ENCODE measurements at regions not wholly inside any gene's neighbourhood (a gene's known extent, or its start where the extent isn't known, plus 50 kb on each side); places are given as distances from the start of the nearest gene placed in this dataset.

DNA sequence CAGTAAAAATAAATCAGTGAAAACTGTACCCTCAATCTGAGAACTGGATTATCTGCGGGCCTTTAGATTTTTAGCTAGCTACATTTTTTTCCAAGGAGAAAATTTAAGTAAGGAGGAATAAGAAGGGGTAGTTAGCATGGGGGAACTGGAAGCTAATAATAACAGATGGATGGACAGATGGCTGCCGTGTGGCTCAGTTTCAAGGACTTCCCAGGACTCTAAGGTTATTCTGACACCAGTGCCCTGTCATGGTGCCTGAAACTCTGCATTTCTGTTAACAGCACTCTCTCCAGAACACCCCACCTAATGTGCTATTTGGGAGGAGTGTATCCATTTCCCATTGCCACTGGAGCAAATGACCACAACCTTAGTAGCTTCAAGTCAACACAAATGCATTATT lies 75.7 kb upstream of the PDE1C start:
- TF ChIP-seq CEBPB (IDR thresholded peaks at IDR 0.05), result no peak
- TF ChIP-seq YY1 (IDR thresholded peaks at IDR 0.05; ENCODE audit: low read depth), result no peak
- no peak for TF ChIP-seq ZBTB7A (IDR thresholded peaks at IDR 0.05; ENCODE audit: low read depth)
- TF ChIP-seq, protein P1, sequence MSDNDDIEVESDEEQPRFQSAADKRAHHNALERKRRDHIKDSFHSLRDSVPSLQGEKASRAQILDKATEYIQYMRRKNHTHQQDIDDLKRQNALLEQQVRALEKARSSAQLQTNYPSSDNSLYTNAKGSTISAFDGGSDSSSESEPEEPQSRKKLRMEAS (IDR thresholded peaks at IDR 0.05), result no peak
- TF ChIP-seq, protein P2, sequence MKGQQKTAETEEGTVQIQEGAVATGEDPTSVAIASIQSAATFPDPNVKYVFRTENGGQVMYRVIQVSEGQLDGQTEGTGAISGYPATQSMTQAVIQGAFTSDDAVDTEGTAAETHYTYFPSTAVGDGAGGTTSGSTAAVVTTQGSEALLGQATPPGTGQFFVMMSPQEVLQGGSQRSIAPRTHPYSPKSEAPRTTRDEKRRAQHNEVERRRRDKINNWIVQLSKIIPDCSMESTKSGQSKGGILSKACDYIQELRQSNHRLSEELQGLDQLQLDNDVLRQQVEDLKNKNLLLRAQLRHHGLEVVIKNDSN (IDR thresholded peaks at IDR 0.05), result no peak
- no peak for TF ChIP-seq EP300 (IDR thresholded peaks at IDR 0.05; ENCODE audit: borderline replicate concordance)
- TF ChIP-seq CREB1 (IDR thresholded peaks at IDR 0.05; ENCODE audit: low read depth), result no peak
- no peak for TF ChIP-seq TAF1 (IDR thresholded peaks at IDR 0.05; ENCODE audit: low read depth)
- TF ChIP-seq RAD21 (IDR thresholded peaks at IDR 0.05; ENCODE audit: low read depth), result no peak
- no peak for TF ChIP-seq EGR1 (IDR thresholded peaks at IDR 0.05)
- TF ChIP-seq TEAD4 (IDR thresholded peaks at IDR 0.05), result no peak
- TF ChIP-seq NFIC (IDR thresholded peaks at IDR 0.05), result no peak
- TF ChIP-seq, protein P3, sequence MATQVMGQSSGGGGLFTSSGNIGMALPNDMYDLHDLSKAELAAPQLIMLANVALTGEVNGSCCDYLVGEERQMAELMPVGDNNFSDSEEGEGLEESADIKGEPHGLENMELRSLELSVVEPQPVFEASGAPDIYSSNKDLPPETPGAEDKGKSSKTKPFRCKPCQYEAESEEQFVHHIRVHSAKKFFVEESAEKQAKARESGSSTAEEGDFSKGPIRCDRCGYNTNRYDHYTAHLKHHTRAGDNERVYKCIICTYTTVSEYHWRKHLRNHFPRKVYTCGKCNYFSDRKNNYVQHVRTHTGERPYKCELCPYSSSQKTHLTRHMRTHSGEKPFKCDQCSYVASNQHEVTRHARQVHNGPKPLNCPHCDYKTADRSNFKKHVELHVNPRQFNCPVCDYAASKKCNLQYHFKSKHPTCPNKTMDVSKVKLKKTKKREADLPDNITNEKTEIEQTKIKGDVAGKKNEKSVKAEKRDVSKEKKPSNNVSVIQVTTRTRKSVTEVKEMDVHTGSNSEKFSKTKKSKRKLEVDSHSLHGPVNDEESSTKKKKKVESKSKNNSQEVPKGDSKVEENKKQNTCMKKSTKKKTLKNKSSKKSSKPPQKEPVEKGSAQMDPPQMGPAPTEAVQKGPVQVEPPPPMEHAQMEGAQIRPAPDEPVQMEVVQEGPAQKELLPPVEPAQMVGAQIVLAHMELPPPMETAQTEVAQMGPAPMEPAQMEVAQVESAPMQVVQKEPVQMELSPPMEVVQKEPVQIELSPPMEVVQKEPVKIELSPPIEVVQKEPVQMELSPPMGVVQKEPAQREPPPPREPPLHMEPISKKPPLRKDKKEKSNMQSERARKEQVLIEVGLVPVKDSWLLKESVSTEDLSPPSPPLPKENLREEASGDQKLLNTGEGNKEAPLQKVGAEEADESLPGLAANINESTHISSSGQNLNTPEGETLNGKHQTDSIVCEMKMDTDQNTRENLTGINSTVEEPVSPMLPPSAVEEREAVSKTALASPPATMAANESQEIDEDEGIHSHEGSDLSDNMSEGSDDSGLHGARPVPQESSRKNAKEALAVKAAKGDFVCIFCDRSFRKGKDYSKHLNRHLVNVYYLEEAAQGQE (IDR thresholded peaks at IDR 0.05; ENCODE audit: low read depth), result no peak
- TF ChIP-seq FOXM1 (IDR thresholded peaks at IDR 0.05; ENCODE audit: borderline replicate concordance, low read depth), result no peak
- no peak for TF ChIP-seq TCF12 (IDR thresholded peaks at IDR 0.05; ENCODE audit: low read depth)

DNA sequence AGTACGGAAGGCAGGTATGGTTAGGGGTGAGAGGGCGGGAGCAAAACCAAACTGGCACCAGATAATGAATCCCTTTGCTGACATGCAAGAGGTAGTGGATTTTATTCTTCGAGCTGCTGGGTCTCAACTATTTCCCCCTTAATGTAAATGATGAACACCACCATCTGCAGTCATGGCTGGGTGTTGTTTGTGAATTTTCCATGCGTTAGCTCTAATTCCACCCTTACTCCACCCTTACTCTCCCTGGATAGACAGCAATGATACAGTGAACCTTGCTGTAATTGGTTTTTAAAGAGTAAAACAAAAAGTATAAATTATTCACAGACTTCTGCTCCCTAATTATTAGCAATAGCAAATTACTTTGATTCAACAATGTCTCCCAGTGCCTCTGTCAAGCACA lies 74.5 kb upstream of the PDE1C start:
- TF ChIP-seq RAD21 (IDR thresholded peaks at IDR 0.05; ENCODE audit: low read depth), result no peak
- no peak for TF ChIP-seq FOXM1 (IDR thresholded peaks at IDR 0.05; ENCODE audit: borderline replicate concordance, low read depth)
- TF ChIP-seq TAF1 (IDR thresholded peaks at IDR 0.05; ENCODE audit: low read depth), result no peak
- no peak for TF ChIP-seq CREB1 (IDR thresholded peaks at IDR 0.05; ENCODE audit: low read depth)

DNA sequence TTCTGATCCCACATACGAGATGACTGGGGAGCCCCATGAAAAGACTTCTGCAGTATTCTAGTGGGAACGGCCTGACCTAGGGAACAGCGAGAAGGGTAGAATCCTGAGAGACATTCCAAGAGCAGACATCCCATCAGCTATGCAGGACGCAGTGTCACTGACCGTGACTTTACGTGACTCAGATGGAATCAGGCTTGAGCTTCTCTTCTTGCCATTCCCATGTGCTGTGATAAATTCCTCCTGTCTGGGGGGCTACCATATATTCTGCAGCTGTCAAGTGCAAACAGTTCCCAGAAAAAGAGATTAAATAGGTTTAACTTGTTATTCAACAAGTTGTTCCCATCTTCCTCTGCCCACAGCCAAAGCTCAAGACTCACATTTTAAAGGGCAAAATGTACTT lies 73.1 kb upstream of the PDE1C start:
- TF ChIP-seq CEBPB (IDR thresholded peaks at IDR 0.05) (no peak), YY1 (IDR thresholded peaks at IDR 0.05; ENCODE audit: low read depth) (no peak), FOXM1 (IDR thresholded peaks at IDR 0.05; ENCODE audit: borderline replicate concordance, low read depth) (no peak), EGR1 (IDR thresholded peaks at IDR 0.05) (no peak), TEAD4 (IDR thresholded peaks at IDR 0.05) (no peak), ZBTB7A (IDR thresholded peaks at IDR 0.05; ENCODE audit: low read depth) (no peak), NFIC (IDR thresholded peaks at IDR 0.05) (no peak), EP300 (IDR thresholded peaks at IDR 0.05; ENCODE audit: borderline replicate concordance) (no peak), TCF12 (IDR thresholded peaks at IDR 0.05; ENCODE audit: low read depth) (no peak), CREB1 (IDR thresholded peaks at IDR 0.05; ENCODE audit: low read depth) (no peak), TAF1 (IDR thresholded peaks at IDR 0.05; ENCODE audit: low read depth) (no peak), RAD21 (IDR thresholded peaks at IDR 0.05; ENCODE audit: low read depth) (no peak)
- TF ChIP-seq, protein P3 (IDR thresholded peaks at IDR 0.05; ENCODE audit: low read depth), result no peak
- TF ChIP-seq, protein P1 (IDR thresholded peaks at IDR 0.05), result no peak
- TF ChIP-seq, protein P2 (IDR thresholded peaks at IDR 0.05), result no peak

DNA sequence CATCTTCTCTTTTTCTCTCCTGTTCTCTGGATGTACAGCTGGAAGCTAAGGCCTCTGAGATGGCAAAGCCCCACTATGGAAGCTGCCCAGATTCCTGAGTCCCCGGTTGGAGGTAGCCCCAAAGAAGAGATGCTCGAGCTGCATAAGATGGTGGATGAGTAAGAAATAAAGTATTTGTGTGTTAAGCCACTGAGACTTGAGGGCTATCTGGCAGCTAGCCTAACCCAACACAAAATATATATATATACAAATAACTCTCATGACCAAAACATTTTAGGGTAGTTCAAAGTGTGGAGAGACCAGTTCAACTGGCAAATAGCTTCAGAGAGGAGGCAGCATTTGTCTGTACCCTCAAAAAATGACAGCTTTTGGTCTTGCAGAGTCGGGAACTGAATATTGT lies 72.4 kb upstream of the PDE1C start:
- TF ChIP-seq, protein P2 (IDR thresholded peaks at IDR 0.05), result no peak
- TF ChIP-seq CREB1 (IDR thresholded peaks at IDR 0.05; ENCODE audit: low read depth) (no peak), EGR1 (IDR thresholded peaks at IDR 0.05) (no peak), CEBPB (IDR thresholded peaks at IDR 0.05) (no peak), EP300 (IDR thresholded peaks at IDR 0.05; ENCODE audit: borderline replicate concordance) (no peak), ZBTB7A (IDR thresholded peaks at IDR 0.05; ENCODE audit: low read depth) (no peak), TCF12 (IDR thresholded peaks at IDR 0.05; ENCODE audit: low read depth) (no peak), YY1 (IDR thresholded peaks at IDR 0.05; ENCODE audit: low read depth) (no peak), FOXM1 (IDR thresholded peaks at IDR 0.05; ENCODE audit: borderline replicate concordance, low read depth) (no peak), RAD21 (IDR thresholded peaks at IDR 0.05; ENCODE audit: low read depth) (no peak), TEAD4 (IDR thresholded peaks at IDR 0.05) (no peak), NFIC (IDR thresholded peaks at IDR 0.05) (no peak), TAF1 (IDR thresholded peaks at IDR 0.05; ENCODE audit: low read depth) (no peak)
- TF ChIP-seq, protein P3 (IDR thresholded peaks at IDR 0.05; ENCODE audit: low read depth), result no peak
- TF ChIP-seq, protein P1 (IDR thresholded peaks at IDR 0.05), result no peak

Data from Ishikawa (cell line).